Uterus (tissue), 3 donors: ENCODE measurements at regions not wholly inside any gene's neighbourhood (a gene's known extent, or its start where the extent isn't known, plus 50 kb on each side); places are given as distances from the start of the nearest gene placed in this dataset.

Experiments used
- DNase-seq, 2 donors: peaks; one replicate each; pipeline ENCODE4 v3.0.0-alpha.2; 2019 to 2020
- H3K27ac ChIP-seq, 2 donors: fragments of 200-600 bp; sonication (generic); 1 replicate in 1 of 2; 2 replicates in 1 of 2; pipeline ENCODE4 v1.5.1; 2016 to 2018
- H3K27me3 ChIP-seq, 2 donors: fragments of 200-600 bp; sonication (generic); one replicate each; pipeline ENCODE4 v1.5.1; 2018 to 2019; ENCODE audit warnings: control low read depth in 1 of 2
- H3K36me3 ChIP-seq, 2 donors: fragments of 200-600 bp; sonication (generic); one replicate each; pipeline ENCODE4 v1.5.1; 2019; ENCODE audit warnings: control low read depth in 1 of 2
- H3K4me1 ChIP-seq, 2 donors: fragments of 200-600 bp; sonication (generic); one replicate each; pipeline ENCODE4 v1.5.1; 2018 to 2019; ENCODE audit warnings: control low read depth in 1 of 2
- H3K4me3 ChIP-seq, 2 donors: fragments of 200-600 bp; sonication (generic); 1 replicate in 1 of 2; 2 replicates in 1 of 2; pipeline ENCODE4 v1.5.1; 2018 to 2019; ENCODE audit warnings: mild to moderate bottlenecking in 1 of 2
- H3K9me3 ChIP-seq, 2 donors: fragments of 200-600 bp; sonication (generic); one replicate each; pipeline ENCODE4 v1.5.1; 2019; ENCODE audit warnings: control low read depth in 1 of 2
- CTCF ChIP-seq, 4 experiments: fragments of 200-600 bp in 2 of 4; fragments of 450-650 bp in 2 of 4; sonication (generic) in 2 of 4; IDR thresholded peaks; one replicate each; pipeline ENCODE4 v1.5.1; 2016 to 2019; ENCODE audit warnings: antibody characterized with exemption in 4 of 4, mild to moderate bottlenecking in 2 of 4, moderate library complexity in 1 of 4
- POLR2A ChIP-seq, 2 donors: fragments of 450-650 bp; IDR thresholded peaks; one replicate each; pipeline ENCODE4 v1.6.1; 2016; ENCODE audit warnings: antibody characterized with exemption in 2 of 2, mild to moderate bottlenecking in 1 of 2, moderate library complexity in 1 of 2
- intact Hi-C: fragments of 100-400 bp; cut with DNase I; formaldehyde crosslinking; loops from one replicate; pipeline ENCODE4 v1.15.1; 2023; ENCODE audit warnings: low total_unique reads
- donor health status: DM: yes; HTN: yes; CAD: no.

- no peaks in the 10 kb centered on the region for H3K36me3 ChIP-seq
- H3K4me3 ChIP-seq = no peak overlapping the region
- no peak overlapping the region for H3K27ac ChIP-seq
- DNase-seq = no peak
- no peaks in the 10 kb centered on the region for H3K9me3 ChIP-seq
- H3K4me1 ChIP-seq = no peaks in the 10 kb centered on the region
- no peaks in the 10 kb centered on the region for H3K27me3 ChIP-seq
- TF ChIP-seq POLR2A (IDR thresholded peaks at IDR 0.05) = no peak
- intact Hi-C loops = no loop called here
Measured at GRCh38 chr4:164215113-164215741, 538.7 kb upstream of the SMIM31 start.

GRCh38 chr4:164221631-164222030 is 532.3 kb upstream of the SMIM31 start:
- TF ChIP-seq POLR2A (IDR thresholded peaks at IDR 0.05) (no peak), CTCF (IDR thresholded peaks at IDR 0.05) (no peak)
- Histone ChIP-seq H3K9me3 (no peaks in the 10 kb centered on the region), H3K4me1 (no peaks in the 10 kb centered on the region), H3K27me3 (no peaks in the 10 kb centered on the region), H3K4me3 (no peak overlapping the region), H3K27ac (no peak overlapping the region), H3K36me3 (no peaks in the 10 kb centered on the region)
- DNase-seq = no peak
- intact Hi-C loops = no loop called here

GRCh38 chr4:164224871-164225270 is 529.1 kb upstream of the SMIM31 start:
- H3K4me1 ChIP-seq = no peaks in the 10 kb centered on the region

GRCh38 chr4:164229255-164229654 is 524.7 kb upstream of the SMIM31 start:
- H3K27me3 ChIP-seq = no peaks in the 10 kb centered on the region
- H3K27ac ChIP-seq = no peak overlapping the region
- no peaks in the 10 kb centered on the region for H3K36me3 ChIP-seq
- intact Hi-C loops = no loop called here
- TF ChIP-seq POLR2A (IDR thresholded peaks at IDR 0.05) = no peak
- TF ChIP-seq CTCF (IDR thresholded peaks at IDR 0.05) = no peak
- no peak for DNase-seq
- no peaks in the 10 kb centered on the region for H3K4me1 ChIP-seq
- no peak overlapping the region for H3K4me3 ChIP-seq
- H3K9me3 ChIP-seq = no peaks in the 10 kb centered on the region

More at GRCh38 chr4:164224871-164225270, 529.1 kb upstream of the SMIM31 start:
- Histone ChIP-seq H3K36me3 (no peaks in the 10 kb centered on the region), H3K27me3 (no peaks in the 10 kb centered on the region), H3K4me3 (no peak overlapping the region), H3K27ac (no peak overlapping the region), H3K9me3 (no peaks in the 10 kb centered on the region)
- DNase-seq = no peak
- TF ChIP-seq POLR2A (IDR thresholded peaks at IDR 0.05) = no peak
- no peak for TF ChIP-seq CTCF (IDR thresholded peaks at IDR 0.05)
- intact Hi-C loops = no loop called here

- no peak overlapping the region for H3K4me3 ChIP-seq
- no peaks in the 10 kb centered on the region for H3K9me3 ChIP-seq
- TF ChIP-seq CTCF (IDR thresholded peaks at IDR 0.05) = no peak
- no peak for TF ChIP-seq POLR2A (IDR thresholded peaks at IDR 0.05)
- intact Hi-C loops = no loop called here
- no peaks in the 10 kb centered on the region for H3K27me3 ChIP-seq
- no peaks in the 10 kb centered on the region for H3K36me3 ChIP-seq
- no peak overlapping the region for H3K27ac ChIP-seq
- no peaks in the 10 kb centered on the region for H3K4me1 ChIP-seq
- no peak for DNase-seq
Measured at GRCh38 chr4:164239433-164239832, 514.5 kb upstream of the SMIM31 start.

GRCh38 chr4:164239976-164240375 is 514.0 kb upstream of the SMIM31 start:
- no peak for TF ChIP-seq POLR2A (IDR thresholded peaks at IDR 0.05)
- TF ChIP-seq CTCF (IDR thresholded peaks at IDR 0.05) = no peak

More at GRCh38 chr4:164239976-164240375, 514.0 kb upstream of the SMIM31 start:
- intact Hi-C loops = no loop called here
- DNase-seq = no peak
- Histone ChIP-seq H3K4me3 (no peak overlapping the region), H3K4me1 (no peaks in the 10 kb centered on the region), H3K27me3 (no peaks in the 10 kb centered on the region), H3K9me3 (no peaks in the 10 kb centered on the region), H3K36me3 (no peaks in the 10 kb centered on the region), H3K27ac (no peak overlapping the region)
